ENCODE measurements at regions not wholly inside any gene's neighbourhood (a gene's known extent, or its start where the extent isn't known, plus 50 kb on each side); places are given as distances from the start of the nearest gene placed in this dataset.

DNA sequence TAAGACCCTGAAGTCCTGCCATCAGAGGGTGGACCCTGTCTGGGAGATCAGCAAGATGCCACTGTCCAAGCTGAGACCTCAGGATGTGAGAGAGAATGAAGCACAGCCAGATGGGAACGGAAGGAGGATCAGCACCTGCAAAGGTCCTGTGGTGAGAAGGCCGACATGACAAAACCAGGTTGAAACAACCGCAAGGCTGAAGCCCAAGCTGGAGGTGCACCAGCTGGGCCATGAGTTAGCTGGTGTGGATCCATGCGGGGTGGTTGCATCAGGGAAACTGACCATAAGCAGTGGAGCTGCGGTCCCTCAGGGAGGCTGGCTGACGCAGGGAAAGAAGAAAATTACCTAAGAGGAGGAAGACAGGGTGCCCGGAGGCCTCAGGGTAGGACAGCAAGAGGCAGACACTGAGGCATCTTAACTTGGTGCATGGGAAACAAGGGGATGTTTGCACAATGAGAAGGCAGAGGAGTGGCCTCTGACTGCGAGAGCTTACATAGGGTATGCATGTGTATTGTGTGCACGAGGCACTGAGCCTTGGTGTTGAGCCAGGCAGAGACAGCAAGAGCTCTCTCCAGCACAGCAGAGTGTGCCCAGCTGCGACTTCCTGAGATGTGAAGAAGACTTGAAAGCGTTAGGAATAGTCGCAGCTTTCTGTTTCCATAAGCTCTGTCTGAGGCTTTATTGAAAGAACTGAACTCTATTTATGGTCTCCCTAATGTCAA lies 497.7 kb downstream of the OCA2 start:
- TF ChIP-seq CTCF (IDR thresholded peaks at IDR 0.05; ENCODE audit: unreplicated experiment) = no peak
- no peak overlapping the region for H3K4me3 Mint-ChIP-seq (ENCODE audit: low read depth, unreplicated experiment)
- H3K36me3 Mint-ChIP-seq (ENCODE audit: insufficient read depth, unreplicated experiment) = no peaks in the 10 kb centered on the region
- no peaks in the 10 kb centered on the region for H3K4me1 Mint-ChIP-seq (ENCODE audit: low read depth, unreplicated experiment)
- no peaks in the 10 kb centered on the region for H3K27me3 Mint-ChIP-seq (ENCODE audit: unreplicated experiment)
- no peak overlapping the region for H3K27ac Mint-ChIP-seq (ENCODE audit: unreplicated experiment)
- intact Hi-C loops (cut with micrococcal nuclease; ENCODE audit: unreplicated experiment) = no loop called here
- DNase-seq = no peak
- no TSS peak for BruUV-seq (replicated peaks)
- CTCF ChIA-PET = no interaction called here
- H3K9me3 Mint-ChIP-seq (ENCODE audit: low read depth, unreplicated experiment) = no peaks in the 10 kb centered on the region

DNA sequence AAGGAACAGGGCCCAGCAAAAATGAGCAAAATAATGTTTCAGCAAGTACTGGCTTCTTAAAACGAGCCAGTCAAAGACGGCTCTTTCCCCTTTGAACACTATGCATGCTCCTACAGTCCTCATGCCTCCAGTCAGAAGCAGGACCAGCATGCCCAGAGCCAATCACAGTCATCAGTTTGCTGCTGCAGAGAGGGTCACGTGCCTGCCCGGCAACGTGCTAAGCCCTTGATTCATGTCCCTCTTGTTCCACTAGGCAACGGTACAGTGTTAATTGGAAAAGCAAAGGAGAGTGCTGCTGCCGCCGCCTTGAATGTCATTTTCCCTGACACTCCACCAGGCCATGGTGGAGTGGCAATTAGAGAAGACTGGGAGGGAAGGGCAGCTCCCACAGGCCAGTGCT lies 500.1 kb downstream of the OCA2 start:
- no peaks in the 10 kb centered on the region for H3K36me3 Mint-ChIP-seq (ENCODE audit: insufficient read depth, unreplicated experiment)
- no TSS peak for BruUV-seq (replicated peaks)
- H3K4me3 Mint-ChIP-seq (ENCODE audit: low read depth, unreplicated experiment) = no peak overlapping the region
- TF ChIP-seq CTCF (IDR thresholded peaks at IDR 0.05; ENCODE audit: unreplicated experiment) = no peak
- no peaks in the 10 kb centered on the region for H3K4me1 Mint-ChIP-seq (ENCODE audit: low read depth, unreplicated experiment)
- CTCF ChIA-PET = no interaction called here
- no peaks in the 10 kb centered on the region for H3K9me3 Mint-ChIP-seq (ENCODE audit: low read depth, unreplicated experiment)
- no peaks in the 10 kb centered on the region for H3K27me3 Mint-ChIP-seq (ENCODE audit: unreplicated experiment)
- DNase-seq = no peak
- H3K27ac Mint-ChIP-seq (ENCODE audit: unreplicated experiment) = no peak overlapping the region
- intact Hi-C loops (cut with micrococcal nuclease; ENCODE audit: unreplicated experiment) = no loop called here

DNA sequence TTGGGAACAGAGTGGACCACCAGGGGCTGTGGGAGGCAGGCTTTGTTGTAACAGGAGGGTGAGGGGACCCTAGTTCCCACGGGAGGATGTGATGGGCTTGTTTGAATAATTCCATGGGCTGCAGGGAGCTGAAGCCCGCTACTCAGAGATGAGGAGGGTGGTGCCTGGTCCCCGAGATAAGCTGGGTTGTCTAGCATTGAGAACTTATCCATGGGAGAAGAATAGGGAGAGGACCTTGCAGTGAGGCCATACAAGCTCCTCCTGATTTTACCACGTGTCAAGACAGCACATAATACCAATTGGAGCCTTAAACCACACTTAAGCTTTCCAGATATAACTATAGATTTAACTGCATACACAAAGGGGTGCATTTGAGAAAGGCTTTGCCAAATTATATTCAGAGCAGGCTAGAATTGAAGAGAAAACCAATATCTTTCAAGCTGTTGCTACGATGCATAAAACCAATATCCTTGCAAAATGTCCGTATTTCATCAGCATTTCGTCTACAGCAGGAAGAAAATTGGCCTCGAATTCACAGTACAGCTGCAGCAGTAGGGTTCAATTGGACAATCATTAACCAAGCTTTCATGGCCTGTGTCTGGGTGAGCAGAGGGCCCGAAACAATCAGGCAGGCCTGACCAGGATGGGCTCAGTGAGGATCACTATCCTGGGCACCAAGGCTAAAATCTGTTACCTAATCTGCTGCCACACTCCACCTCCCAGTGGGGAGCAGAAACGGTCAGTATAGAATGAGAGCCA lies 500.7 kb downstream of the OCA2 start:
- no peaks in the 10 kb centered on the region for H3K9me3 Mint-ChIP-seq (ENCODE audit: low read depth, unreplicated experiment)
- intact Hi-C loops (cut with micrococcal nuclease; ENCODE audit: unreplicated experiment) = no loop called here

DNA sequence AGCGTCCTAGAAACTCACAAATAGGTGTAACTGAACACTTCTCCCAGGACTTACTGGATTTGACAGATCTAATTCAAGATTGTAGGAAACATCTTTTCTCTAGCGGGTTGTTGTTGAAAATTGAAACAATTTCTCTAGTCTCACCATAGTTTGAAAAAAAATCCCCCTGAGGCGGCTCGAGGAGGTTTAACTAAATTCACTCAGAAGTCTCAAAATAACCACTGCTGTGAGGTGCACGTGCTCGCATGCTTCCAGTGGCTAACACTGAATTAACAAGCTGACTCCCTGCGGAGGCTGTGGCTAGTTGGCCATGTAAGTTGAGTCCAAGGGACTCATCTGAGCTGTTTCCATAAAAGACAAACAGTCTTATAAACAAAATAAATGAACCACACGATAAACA lies 503.9 kb downstream of the OCA2 start:
- H3K27ac Mint-ChIP-seq (ENCODE audit: unreplicated experiment) = no peak overlapping the region

More for the DNA sequence above, 500.7 kb downstream of the OCA2 start:
- DNase-seq = no peak
- no peaks in the 10 kb centered on the region for H3K27me3 Mint-ChIP-seq (ENCODE audit: unreplicated experiment)
- no peak overlapping the region for H3K4me3 Mint-ChIP-seq (ENCODE audit: low read depth, unreplicated experiment)
- no TSS peak for BruUV-seq (replicated peaks)
- no peak overlapping the region for H3K27ac Mint-ChIP-seq (ENCODE audit: unreplicated experiment)
- CTCF ChIA-PET = no interaction called here
- no peak for TF ChIP-seq CTCF (IDR thresholded peaks at IDR 0.05; ENCODE audit: unreplicated experiment)
- no peaks in the 10 kb centered on the region for H3K36me3 Mint-ChIP-seq (ENCODE audit: insufficient read depth, unreplicated experiment)
- no peaks in the 10 kb centered on the region for H3K4me1 Mint-ChIP-seq (ENCODE audit: low read depth, unreplicated experiment)

More for the DNA sequence above, 503.9 kb downstream of the OCA2 start:
- H3K27me3 Mint-ChIP-seq (ENCODE audit: unreplicated experiment) = no peaks in the 10 kb centered on the region
- no peaks in the 10 kb centered on the region for H3K4me1 Mint-ChIP-seq (ENCODE audit: low read depth, unreplicated experiment)
- no peak overlapping the region for H3K4me3 Mint-ChIP-seq (ENCODE audit: low read depth, unreplicated experiment)
- BruUV-seq (replicated peaks) = no TSS peak
- intact Hi-C loops (cut with micrococcal nuclease; ENCODE audit: unreplicated experiment) = no loop called here
- H3K36me3 Mint-ChIP-seq (ENCODE audit: insufficient read depth, unreplicated experiment) = no peaks in the 10 kb centered on the region
- CTCF ChIA-PET = no interaction called here
- no peak for TF ChIP-seq CTCF (IDR thresholded peaks at IDR 0.05; ENCODE audit: unreplicated experiment)
- DNase-seq = no peak
- no peaks in the 10 kb centered on the region for H3K9me3 Mint-ChIP-seq (ENCODE audit: low read depth, unreplicated experiment)

Data from Calu3 (cell line).